ENCODE measurements at regions not wholly inside any gene's neighbourhood (a gene's known extent, or its start where the extent isn't known, plus 50 kb on each side); places are given as distances from the start of the nearest gene placed in this dataset.

DNA sequence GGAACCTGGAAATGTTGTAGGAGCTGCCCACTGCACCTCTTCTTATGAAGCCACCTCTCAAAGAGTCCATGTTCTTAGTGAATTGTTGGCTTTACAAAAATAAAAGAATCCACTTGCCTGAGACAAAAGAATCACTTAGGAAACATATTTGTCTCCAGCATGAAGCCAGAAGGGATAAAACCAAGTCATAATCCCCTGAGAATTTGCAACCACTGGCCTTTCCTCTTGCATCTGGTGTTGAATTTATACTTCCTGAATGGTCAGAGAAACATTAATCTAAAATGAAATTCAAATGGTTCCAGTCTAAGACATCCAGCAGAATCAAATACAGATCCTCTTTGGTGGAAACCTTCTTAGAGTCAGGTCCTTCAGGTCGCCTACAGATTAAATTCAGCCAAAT is 192.5 kb upstream of the ECI2 start:
- Histone ChIP-seq H3K4me1 (ENCODE audit: control insufficient read depth, extremely low read depth, insufficient read depth, low read length) (no peaks in the 10 kb centered on the region), H4K20me1 (replicated peaks; ENCODE audit: control insufficient read depth, extremely low read depth, insufficient read depth, low read length) (no peaks in the 10 kb centered on the region), H3K79me2 (ENCODE audit: control insufficient read depth, insufficient read depth, low read length) (no peaks in the 10 kb centered on the region), H3K36me3 (ENCODE audit: control insufficient read depth in 2 of 2, extremely low read depth in 1 of 2, insufficient read depth in 2 of 2, low read length in 2 of 2) (no peaks in the 10 kb centered on the region), H3K9ac (replicated peaks; ENCODE audit: extremely low read depth, insufficient read depth, low read length) (no peak overlapping the region), H3K4me3 (replicated peaks in 1 of 3; ENCODE audit: insufficient read depth in 1 of 3, low read depth in 1 of 3, low read length in 3 of 3) (no peak overlapping the region), H3K9me3 (replicated peaks; ENCODE audit: control insufficient read depth, insufficient read depth, low read length) (no peaks in the 10 kb centered on the region), H3K9me1 (replicated peaks; ENCODE audit: control insufficient read depth, extremely low read depth, insufficient read depth, low read length) (no peaks in the 10 kb centered on the region), H3K4me2 (ENCODE audit: insufficient read depth, low read length) (no peak overlapping the region), H3K27ac (ENCODE audit: insufficient read depth, low read depth, low read length) (no peak overlapping the region), H3K27me3 (ENCODE audit: control insufficient read depth in 2 of 2, insufficient read depth in 2 of 2, low read length in 2 of 2) (no peaks in the 10 kb centered on the region), H2AFZ (ENCODE audit: low read depth, low read length) (no peak overlapping the region)
- DNase-seq (ENCODE audit: low read depth, low spot score): no peak
- dilution Hi-C loops (cut with MboI; ENCODE audit: extremely low pct_ligation_motif_present, low sequenced_read_pairs) (no loop called here), intact Hi-C loops (cut with micrococcal nuclease) (no loop called here)
- ChIA-PET CTCF (interaction anchor here (1.0 kb wide), 1 partner anchor 17 kb away, joined by 3 read pairs; no protein-coding TSS in a partner anchor), POLR2A (no interaction called here)
- no TSS peak for BruUV-seq (replicated peaks)
- TF ChIP-seq GATA2 (IDR thresholded peaks at IDR 0.05; ENCODE audit: insufficient read depth, insufficient read length, low read depth, low read length) (no peak), FOS (IDR thresholded peaks at IDR 0.05; ENCODE audit: borderline replicate concordance, insufficient read depth, low read length) (no peak), MYC (IDR thresholded peaks at IDR 0.05; ENCODE audit: low read depth, low read length) (no peak), POLR2AphosphoS5 (IDR thresholded peaks at IDR 0.05; ENCODE audit: insufficient read depth, low read depth, low read length) (no peak), JUN (IDR thresholded peaks at IDR 0.05; ENCODE audit: borderline replicate concordance, insufficient read depth, insufficient read length, low read depth) (no peak), POLR2A (IDR thresholded peaks at IDR 0.05; ENCODE audit: low read depth, low read length) (no peak), EZH2 (IDR thresholded peaks at IDR 0.05; ENCODE audit: borderline replicate concordance, low read depth, low read length, severe bottlenecking) (no peak)
- TF ChIP-seq, protein P1, sequence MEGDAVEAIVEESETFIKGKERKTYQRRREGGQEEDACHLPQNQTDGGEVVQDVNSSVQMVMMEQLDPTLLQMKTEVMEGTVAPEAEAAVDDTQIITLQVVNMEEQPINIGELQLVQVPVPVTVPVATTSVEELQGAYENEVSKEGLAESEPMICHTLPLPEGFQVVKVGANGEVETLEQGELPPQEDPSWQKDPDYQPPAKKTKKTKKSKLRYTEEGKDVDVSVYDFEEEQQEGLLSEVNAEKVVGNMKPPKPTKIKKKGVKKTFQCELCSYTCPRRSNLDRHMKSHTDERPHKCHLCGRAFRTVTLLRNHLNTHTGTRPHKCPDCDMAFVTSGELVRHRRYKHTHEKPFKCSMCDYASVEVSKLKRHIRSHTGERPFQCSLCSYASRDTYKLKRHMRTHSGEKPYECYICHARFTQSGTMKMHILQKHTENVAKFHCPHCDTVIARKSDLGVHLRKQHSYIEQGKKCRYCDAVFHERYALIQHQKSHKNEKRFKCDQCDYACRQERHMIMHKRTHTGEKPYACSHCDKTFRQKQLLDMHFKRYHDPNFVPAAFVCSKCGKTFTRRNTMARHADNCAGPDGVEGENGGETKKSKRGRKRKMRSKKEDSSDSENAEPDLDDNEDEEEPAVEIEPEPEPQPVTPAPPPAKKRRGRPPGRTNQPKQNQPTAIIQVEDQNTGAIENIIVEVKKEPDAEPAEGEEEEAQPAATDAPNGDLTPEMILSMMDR (IDR thresholded peaks at IDR 0.05; ENCODE audit: extremely low read depth in 1 of 2, insufficient read depth in 1 of 2, low read depth in 1 of 2, low read length in 2 of 2): no peak
- TF ChIP-seq, protein P2, sequence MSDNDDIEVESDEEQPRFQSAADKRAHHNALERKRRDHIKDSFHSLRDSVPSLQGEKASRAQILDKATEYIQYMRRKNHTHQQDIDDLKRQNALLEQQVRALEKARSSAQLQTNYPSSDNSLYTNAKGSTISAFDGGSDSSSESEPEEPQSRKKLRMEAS (IDR thresholded peaks at IDR 0.05; ENCODE audit: insufficient read depth, insufficient read length): no peak
- no peak for FAIRE-seq
